Smooth muscle cell (in vitro differentiated cells): ENCODE measurements at regions not wholly inside any gene's neighbourhood (a gene's known extent, or its start where the extent isn't known, plus 50 kb on each side); places are given as distances from the start of the nearest gene placed in this dataset.

ENCODE experiments used
- DNase-seq: peaks from one replicate; lab custom pipeline; 2025; ENCODE audit not compliant: unreplicated experiment; lab: John Stamatoyannopoulos, UW
- H2AFZ ChIP-seq: fragments of 200-600 bp; sonication (generic); 2 replicates; pipeline ENCODE4 v1.6.0; 2016; ENCODE audit warnings: antibody characterized with exemption, low read depth, mild to moderate bottlenecking
- H3F3A ChIP-seq: fragments of 200-600 bp; sonication (generic); 2 replicates; pipeline ENCODE4 v1.6.0; 2017; ENCODE audit warnings: antibody characterized with exemption, low read depth
- H3K27ac ChIP-seq: fragments of 200-600 bp; sonication (generic); 2 replicates; pipeline ENCODE4 v1.5.1; 2016; ENCODE audit warnings: low read depth, mild to moderate bottlenecking
- H3K27me3 ChIP-seq: fragments of 200-600 bp; sonication (generic); 2 replicates; pipeline ENCODE4 v1.6.1; 2016; ENCODE audit warnings: low read depth, mild to moderate bottlenecking
- H3K36me3 ChIP-seq: fragments of 200-600 bp; sonication (generic); 2 replicates; pipeline ENCODE4 v1.5.1; 2016; ENCODE audit warnings: low read depth
- H3K4me1 ChIP-seq: fragments of 200-600 bp; sonication (generic); 2 replicates; pipeline ENCODE4 v1.5.1; 2016; ENCODE audit warnings: low read depth
- H3K4me2 ChIP-seq: fragments of 200-600 bp; sonication (generic); 2 replicates; pipeline ENCODE4 v1.6.0; 2016; ENCODE audit warnings: mild to moderate bottlenecking
- H3K4me3 ChIP-seq: fragments of 200-600 bp; sonication (generic); 2 replicates; pipeline ENCODE4 v1.5.1; 2016; ENCODE audit warnings: mild to moderate bottlenecking
- H3K79me2 ChIP-seq: fragments of 200-600 bp; sonication (generic); 2 replicates; pipeline ENCODE4 v1.6.0; 2016; ENCODE audit warnings: low read depth, mild to moderate bottlenecking
- H3K9ac ChIP-seq: fragments of 200-600 bp; sonication (generic); 2 replicates; pipeline ENCODE4 v1.6.0; 2016; ENCODE audit warnings: low read depth
- H3K9me3 ChIP-seq: fragments of 200-600 bp; sonication (generic); replicated peaks from 2 replicates; pipeline ENCODE4 v1.5.1; 2016; ENCODE audit warnings: low read depth
- H4K20me1 ChIP-seq: fragments of 200-600 bp; sonication (generic); 2 replicates; pipeline ENCODE4 v1.6.0; 2016; ENCODE audit warnings: low read depth
- CTCF ChIP-seq: fragments of 200-600 bp; sonication (generic); IDR thresholded peaks from 2 replicates; pipeline ENCODE4 v1.5.1; 2017; ENCODE audit warnings: borderline replicate concordance, mild to moderate bottlenecking, antibody characterized with exemption; ENCODE audit not compliant: insufficient read depth, poor library complexity, severe bottlenecking
- WGBS: methylation state at CpG from one replicate; pipeline ENCODE4 v1.1.7; 2016; ENCODE audit warnings: low lambda C conversion rate; 5-methylcytosine and 5-hydroxymethylcytosine counted together

GRCh38 chr22:49446759-49447710, 380.6 kb downstream of the BRD1 start:
- Histone ChIP-seq H4K20me1 (no peaks in the 10 kb centered on the region), H3K4me3 (no peak overlapping the region), H3K79me2 (no peaks in the 10 kb centered on the region), H3K4me1 (peaks cover 19% of the 10 kb centered on the region), H3K27ac (no peak overlapping the region), H3K9ac (no peak overlapping the region), H3K4me2 (no peak overlapping the region), H3F3A (no peaks in the 10 kb centered on the region), H3K27me3 (peaks cover 22% of the 10 kb centered on the region), H2AFZ (no peak overlapping the region), H3K9me3 (no peaks in the 10 kb centered on the region), H3K36me3 (no peaks in the 10 kb centered on the region)
- DNase-seq: no peak
- no peak for TF ChIP-seq CTCF
- 89% methylated on average over 20 of the region's 21 CpGs for WGBS

- TF ChIP-seq CTCF: no peak
- WGBS: 93% methylated on average over 18 of the region's 18 CpGs
Measured at GRCh38 chr22:49446145-49446758, 381.4 kb downstream of the BRD1 start.

GRCh38 chr22:49444781-49445180, 382.9 kb downstream of the BRD1 start:
- Histone ChIP-seq H3K4me2 (no peak overlapping the region), H4K20me1 (no peaks in the 10 kb centered on the region), H3K4me1 (peaks cover 5% of the 10 kb centered on the region), H3K79me2 (no peaks in the 10 kb centered on the region), H3K27me3 (peaks cover 9% of the 10 kb centered on the region), H3K9ac (no peak overlapping the region), H3K27ac (no peak overlapping the region), H3K9me3 (no peaks in the 10 kb centered on the region), H3K4me3 (no peak overlapping the region), H3K36me3 (no peaks in the 10 kb centered on the region), H2AFZ (no peak overlapping the region), H3F3A (no peaks in the 10 kb centered on the region)
- WGBS: 90% methylated on average over 14 of the region's 14 CpGs
- no peak for TF ChIP-seq CTCF
- no peak for DNase-seq

More at GRCh38 chr22:49446145-49446758, 381.4 kb downstream of the BRD1 start:
- Histone ChIP-seq H3K9ac (no peak overlapping the region), H4K20me1 (no peaks in the 10 kb centered on the region), H3K9me3 (no peaks in the 10 kb centered on the region), H3K4me2 (no peak overlapping the region), H3K4me1 (peaks cover 19% of the 10 kb centered on the region), H2AFZ (no peak overlapping the region), H3K79me2 (no peaks in the 10 kb centered on the region), H3K36me3 (no peaks in the 10 kb centered on the region), H3K4me3 (no peak overlapping the region), H3F3A (no peaks in the 10 kb centered on the region), H3K27me3 (peaks cover 22% of the 10 kb centered on the region), H3K27ac (no peak overlapping the region)
- no peak for DNase-seq
